ENCODE measurements at regions not wholly inside any gene's neighbourhood (a gene's known extent, or its start where the extent isn't known, plus 50 kb on each side); places are given as distances from the start of the nearest gene placed in this dataset.

GRCh38 chr16:35404273-35404672, 1944.9 kb downstream of the TP53TG3F start:
- no peak for DNase-seq (ENCODE audit: low read depth, low spot score)
- no peaks in the 10 kb centered on the region for H3K36me3 ChIP-seq (ENCODE audit: control insufficient read depth in 1 of 2, insufficient read depth in 2 of 2, low read length in 2 of 2)
- no peak overlapping the region for H3K9ac ChIP-seq (ENCODE audit: low read length)
- intact Hi-C loops (cut with micrococcal nuclease), result no loop called here
- H3K27ac ChIP-seq (ENCODE audit: low read depth, low read length), result no peak overlapping the region
- TF ChIP-seq SIN3A (IDR thresholded peaks at IDR 0.05; ENCODE audit: low read depth), result no peak
- CTCF ChIA-PET, result no interaction called here
- no TSS peak for BruUV-seq (replicated peaks)
- no peaks in the 10 kb centered on the region for H3K4me1 ChIP-seq (ENCODE audit: control insufficient read depth in 1 of 2, insufficient read depth in 2 of 2, low read length in 2 of 2)
- no peak for ATAC-seq
- POLR2A ChIA-PET, result no interaction called here
- no peaks in the 10 kb centered on the region for H3K9me2 ChIP-seq (ENCODE audit: insufficient read depth)
- RAD21 ChIA-PET (ENCODE audit: low non-redundant PET in 1 of 2, low total read pairs in 2 of 2, uncharacterized antibody in 2 of 2, unreplicated experiment in 2 of 2), result no interaction called here
- H3K9me3 ChIP-seq (ENCODE audit: control insufficient read depth in 1 of 2, insufficient read depth in 1 of 2, low read depth in 1 of 2, low read length in 2 of 2), result peaks cover 6 to 26% of the 10 kb centered on the region in 2 experiments; a peak in 2 of 4 replicates
- H4K20me1 ChIP-seq (ENCODE audit: insufficient read depth), result no peaks in the 10 kb centered on the region
- no peaks in the 10 kb centered on the region for H3K27me3 ChIP-seq (ENCODE audit: insufficient read depth, low read length)
- H3K4me2 ChIP-seq (ENCODE audit: low read length), result no peak overlapping the region
- H3K4me3 ChIP-seq (replicated peaks in 1 of 2; ENCODE audit: low read depth in 1 of 2, low read length in 2 of 2), result no peak overlapping the region
- no peaks in the 10 kb centered on the region for H3K79me2 ChIP-seq (ENCODE audit: insufficient read depth, low read length)
- no peak overlapping the region for H2AFZ ChIP-seq (ENCODE audit: low read depth, low read length, poor library complexity, severe bottlenecking)

DNA sequence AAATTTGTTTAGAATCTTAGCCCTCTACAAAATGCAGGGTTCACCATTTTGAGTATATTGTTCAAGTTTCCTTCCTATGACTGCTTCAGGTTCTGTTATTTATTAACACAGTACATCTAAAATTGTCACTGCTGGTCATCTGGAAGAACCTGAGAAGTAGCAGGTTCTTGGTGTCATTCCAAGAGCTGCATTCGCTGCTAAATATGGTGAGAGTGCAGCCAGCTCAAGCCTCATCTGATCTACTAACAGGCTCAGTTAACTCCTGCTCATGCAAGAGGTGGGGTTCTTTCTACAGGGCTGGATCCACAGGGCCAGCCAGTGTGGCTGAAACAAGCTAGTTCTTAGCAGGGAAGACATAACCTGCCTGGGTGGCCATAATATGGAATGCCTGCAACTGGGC, 1946.1 kb downstream of the TP53TG3F start:
- Histone ChIP-seq H3K4me1 (ENCODE audit: control insufficient read depth in 1 of 2, insufficient read depth in 2 of 2, low read length in 2 of 2) (no peaks in the 10 kb centered on the region), H3K79me2 (ENCODE audit: insufficient read depth, low read length) (no peaks in the 10 kb centered on the region), H4K20me1 (ENCODE audit: insufficient read depth) (no peaks in the 10 kb centered on the region), H3K27me3 (ENCODE audit: insufficient read depth, low read length) (no peaks in the 10 kb centered on the region), H3K9ac (ENCODE audit: low read length) (no peak overlapping the region), H3K4me2 (ENCODE audit: low read length) (no peak overlapping the region), H3K9me3 (ENCODE audit: control insufficient read depth in 1 of 2, insufficient read depth in 1 of 2, low read depth in 1 of 2, low read length in 2 of 2) (peaks cover 6 to 26% of the 10 kb centered on the region in 2 experiments; a peak in 2 of 4 replicates), H3K27ac (ENCODE audit: low read depth, low read length) (no peak overlapping the region), H3K4me3 (replicated peaks in 1 of 2; ENCODE audit: low read depth in 1 of 2, low read length in 2 of 2) (no peak overlapping the region), H3K9me2 (ENCODE audit: insufficient read depth) (no peaks in the 10 kb centered on the region), H2AFZ (ENCODE audit: low read depth, low read length, poor library complexity, severe bottlenecking) (no peak overlapping the region), H3K36me3 (ENCODE audit: control insufficient read depth in 1 of 2, insufficient read depth in 2 of 2, low read length in 2 of 2) (no peaks in the 10 kb centered on the region; a peak in 1 of 4 replicates)
- intact Hi-C loops (cut with micrococcal nuclease), result no loop called here
- RAD21 ChIA-PET (ENCODE audit: low non-redundant PET in 1 of 2, low total read pairs in 2 of 2, uncharacterized antibody in 2 of 2, unreplicated experiment in 2 of 2), result no interaction called here
- ATAC-seq (no peak), DNase-seq (ENCODE audit: low read depth, low spot score) (no peak)
- CTCF ChIA-PET, result no interaction called here
- POLR2A ChIA-PET, result no interaction called here
- no TSS peak for BruUV-seq (replicated peaks)
- no peak for TF ChIP-seq EGR1 (IDR thresholded peaks at IDR 0.05; ENCODE audit: low read depth)
- no peak for TF ChIP-seq POLR2AphosphoS5 (IDR thresholded peaks at IDR 0.05; ENCODE audit: low read depth, low read length)
- no peak for TF ChIP-seq EZH2phosphoT487 (IDR thresholded peaks at IDR 0.05; ENCODE audit: borderline replicate concordance)
- TF ChIP-seq ZNF274 (IDR thresholded peaks at IDR 0.05; ENCODE audit: low read depth, low read length), result no peak
- TF ChIP-seq, protein P1, sequence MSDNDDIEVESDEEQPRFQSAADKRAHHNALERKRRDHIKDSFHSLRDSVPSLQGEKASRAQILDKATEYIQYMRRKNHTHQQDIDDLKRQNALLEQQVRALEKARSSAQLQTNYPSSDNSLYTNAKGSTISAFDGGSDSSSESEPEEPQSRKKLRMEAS (IDR thresholded peaks at IDR 0.05), result no peak
- no peak for TF ChIP-seq ZFX (IDR thresholded peaks at IDR 0.05)
- no peak for TF ChIP-seq EZH2 (IDR thresholded peaks at IDR 0.05)
- no peak for TF ChIP-seq ELF1 (IDR thresholded peaks at IDR 0.05; ENCODE audit: borderline replicate concordance, low read depth)
- no peak for TF ChIP-seq RAD21 (IDR thresholded peaks at IDR 0.05; ENCODE audit: low read depth)
- no peak for TF ChIP-seq SIN3A (IDR thresholded peaks at IDR 0.05; ENCODE audit: low read depth)
- no peak for TF ChIP-seq SRF (IDR thresholded peaks at IDR 0.05; ENCODE audit: low read depth)
- no peak for TF ChIP-seq POLR2A (IDR thresholded peaks at IDR 0.05; ENCODE audit: borderline replicate concordance, extremely low read depth, insufficient read depth, insufficient read length)
- TF ChIP-seq CTCF (IDR thresholded peaks at IDR 0.05 in 2 of 3, conservative IDR thresholded peaks at IDR 0.05 in 1 of 3; ENCODE audit: borderline replicate concordance in 1 of 3, insufficient read depth in 1 of 3, low read depth in 2 of 3, low read length in 2 of 3), result no peak
- TF ChIP-seq SP1 (IDR thresholded peaks at IDR 0.05; ENCODE audit: low read depth), result no peak
- TF ChIP-seq ZBTB33 (IDR thresholded peaks at IDR 0.05; ENCODE audit: extremely low read depth, insufficient replicate concordance, low read length), result no peak

All from HCT116 (cell line).